ENCODE measurements at regions not wholly inside any gene's neighbourhood (a gene's known extent, or its start where the extent isn't known, plus 50 kb on each side); places are given as distances from the start of the nearest gene placed in this dataset.
A peak's percentile ranks its signal among the peaks of the same experiment; 100 is the strongest.

GRCh38 chr6:134557509-134557908 is 239.6 kb upstream of the SGK1 start:
- TF ChIP-seq, protein P1, sequence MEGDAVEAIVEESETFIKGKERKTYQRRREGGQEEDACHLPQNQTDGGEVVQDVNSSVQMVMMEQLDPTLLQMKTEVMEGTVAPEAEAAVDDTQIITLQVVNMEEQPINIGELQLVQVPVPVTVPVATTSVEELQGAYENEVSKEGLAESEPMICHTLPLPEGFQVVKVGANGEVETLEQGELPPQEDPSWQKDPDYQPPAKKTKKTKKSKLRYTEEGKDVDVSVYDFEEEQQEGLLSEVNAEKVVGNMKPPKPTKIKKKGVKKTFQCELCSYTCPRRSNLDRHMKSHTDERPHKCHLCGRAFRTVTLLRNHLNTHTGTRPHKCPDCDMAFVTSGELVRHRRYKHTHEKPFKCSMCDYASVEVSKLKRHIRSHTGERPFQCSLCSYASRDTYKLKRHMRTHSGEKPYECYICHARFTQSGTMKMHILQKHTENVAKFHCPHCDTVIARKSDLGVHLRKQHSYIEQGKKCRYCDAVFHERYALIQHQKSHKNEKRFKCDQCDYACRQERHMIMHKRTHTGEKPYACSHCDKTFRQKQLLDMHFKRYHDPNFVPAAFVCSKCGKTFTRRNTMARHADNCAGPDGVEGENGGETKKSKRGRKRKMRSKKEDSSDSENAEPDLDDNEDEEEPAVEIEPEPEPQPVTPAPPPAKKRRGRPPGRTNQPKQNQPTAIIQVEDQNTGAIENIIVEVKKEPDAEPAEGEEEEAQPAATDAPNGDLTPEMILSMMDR (IDR thresholded peaks at IDR 0.05; ENCODE audit: low read depth, low read length, missing control alignments): no peak
- DNase-seq (ENCODE audit: low read depth): no peak
- in situ Hi-C loops (cut with HindIII; ENCODE audit: low sequenced_read_pairs): no loop called here
- H3K4me3 ChIP-seq (ENCODE audit: low read depth, low read length): no peak overlapping the region

GRCh38 chr6:134555672-134556071 is 237.8 kb upstream of the SGK1 start:
- no peak overlapping the region for H3K4me3 ChIP-seq (ENCODE audit: low read depth, low read length)
- in situ Hi-C loops (cut with HindIII; ENCODE audit: low sequenced_read_pairs): no loop called here

GRCh38 chr6:134553936-134554335 is 236.0 kb upstream of the SGK1 start:
- H3K4me3 ChIP-seq (ENCODE audit: low read depth, low read length): no peak overlapping the region
- peak; percentile 31 for DNase-seq (ENCODE audit: low read depth)
- TF ChIP-seq, protein P1 (IDR thresholded peaks at IDR 0.05; ENCODE audit: low read depth, low read length, missing control alignments): no peak
- in situ Hi-C loops (cut with HindIII; ENCODE audit: low sequenced_read_pairs): no loop called here

More at GRCh38 chr6:134555672-134556071, 237.8 kb upstream of the SGK1 start:
- no peak for DNase-seq (ENCODE audit: low read depth)
- TF ChIP-seq, protein P1 (IDR thresholded peaks at IDR 0.05; ENCODE audit: low read depth, low read length, missing control alignments): no peak

- no peak overlapping the region for H3K4me3 ChIP-seq (ENCODE audit: low read depth, low read length)
- in situ Hi-C loops (cut with HindIII; ENCODE audit: low sequenced_read_pairs): no loop called here
- TF ChIP-seq, protein P1 (IDR thresholded peaks at IDR 0.05; ENCODE audit: low read depth, low read length, missing control alignments): no peak
- peak; percentile 59 for DNase-seq (ENCODE audit: low read depth)
These were observed 233.5 kb upstream of the SGK1 start for GRCh38 chr6:134551245-134551960.

DNA sequence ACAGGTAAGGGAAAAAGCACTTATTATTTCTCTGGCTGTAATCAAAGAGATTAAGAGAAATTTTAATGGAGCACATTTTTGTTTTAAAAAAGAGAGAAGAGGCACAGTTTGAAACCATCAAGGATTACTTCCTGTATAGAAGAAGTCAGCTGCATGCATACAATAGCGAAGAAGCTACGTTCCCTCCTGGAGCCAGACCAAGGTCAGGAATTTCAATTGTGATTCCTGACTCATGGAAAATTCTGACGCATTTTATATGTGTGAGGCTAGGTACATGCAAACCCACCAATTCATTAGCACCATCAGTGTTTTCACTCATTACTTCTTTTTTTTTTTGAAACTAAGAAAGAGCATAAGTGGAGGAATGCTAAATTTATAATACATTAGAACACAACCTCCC is 232.7 kb upstream of the SGK1 start:
- TF ChIP-seq, protein P1 (IDR thresholded peaks at IDR 0.05; ENCODE audit: low read depth, low read length, missing control alignments): no peak
- in situ Hi-C loops (cut with HindIII; ENCODE audit: low sequenced_read_pairs): no loop called here
- DNase-seq (ENCODE audit: low read depth): peak; percentile 55
- H3K4me3 ChIP-seq (ENCODE audit: low read depth, low read length): no peak overlapping the region

GRCh38 chr6:134549854-134550253 is 231.9 kb upstream of the SGK1 start:
- H3K4me3 ChIP-seq (ENCODE audit: low read depth, low read length): no peak overlapping the region
- in situ Hi-C loops (cut with HindIII; ENCODE audit: low sequenced_read_pairs): no loop called here
- TF ChIP-seq, protein P1 (IDR thresholded peaks at IDR 0.05; ENCODE audit: low read depth, low read length, missing control alignments): no peak
- no peak for DNase-seq (ENCODE audit: low read depth)
